Fibroblast of peridontal ligament (primary cell): ENCODE measurements at regions not wholly inside any gene's neighbourhood (a gene's known extent, or its start where the extent isn't known, plus 50 kb on each side); places are given as distances from the start of the nearest gene placed in this dataset.
"Not testable (repeated sequence)": the region's sequence is repeated elsewhere in the genome, so short reads cannot be mapped to it uniquely, and the experiment has no call there.

Source experiments
- DNase-seq: peaks from one replicate; pipeline ENCODE4 v3.0.0-alpha.2; 2010; ENCODE audit errors: extremely low read depth

- DNase-seq, result not testable (repeated sequence)
Measured at GRCh38 chr10:3317553-3318479, 145.2 kb upstream of the PITRM1 start.

DNA sequence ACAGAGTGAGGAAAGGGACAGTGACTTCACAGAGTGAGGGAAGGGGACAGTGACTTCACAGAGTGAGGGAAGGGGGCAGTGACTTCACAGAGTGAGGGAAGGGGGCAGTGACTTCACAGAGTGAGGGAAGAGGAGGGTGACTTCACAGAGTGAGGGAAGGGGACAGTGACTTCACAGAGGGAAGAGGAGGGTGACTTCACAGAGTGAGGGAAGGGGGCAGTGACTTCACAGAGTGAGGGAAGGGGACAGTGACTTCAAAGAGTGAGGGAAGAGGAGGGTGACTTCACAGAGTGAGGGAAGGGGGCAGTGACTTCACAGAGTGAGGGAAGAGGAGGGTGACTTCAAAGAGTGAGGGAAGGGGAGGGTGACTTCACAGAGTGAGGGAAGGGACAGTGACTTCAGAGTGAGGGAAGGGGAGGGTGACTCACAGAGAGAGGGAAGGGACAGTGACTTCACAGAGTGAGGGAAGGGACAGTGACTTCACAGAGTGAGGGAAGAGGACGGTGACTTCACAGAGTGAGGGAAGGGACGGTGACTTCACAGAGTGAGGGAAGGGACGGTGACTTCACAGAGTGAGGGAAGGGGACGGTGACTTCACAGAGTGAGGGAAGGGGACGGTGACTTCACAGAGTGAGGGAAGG is 142.0 kb upstream of the PITRM1 start:
- DNase-seq, result not testable (repeated sequence)

DNA sequence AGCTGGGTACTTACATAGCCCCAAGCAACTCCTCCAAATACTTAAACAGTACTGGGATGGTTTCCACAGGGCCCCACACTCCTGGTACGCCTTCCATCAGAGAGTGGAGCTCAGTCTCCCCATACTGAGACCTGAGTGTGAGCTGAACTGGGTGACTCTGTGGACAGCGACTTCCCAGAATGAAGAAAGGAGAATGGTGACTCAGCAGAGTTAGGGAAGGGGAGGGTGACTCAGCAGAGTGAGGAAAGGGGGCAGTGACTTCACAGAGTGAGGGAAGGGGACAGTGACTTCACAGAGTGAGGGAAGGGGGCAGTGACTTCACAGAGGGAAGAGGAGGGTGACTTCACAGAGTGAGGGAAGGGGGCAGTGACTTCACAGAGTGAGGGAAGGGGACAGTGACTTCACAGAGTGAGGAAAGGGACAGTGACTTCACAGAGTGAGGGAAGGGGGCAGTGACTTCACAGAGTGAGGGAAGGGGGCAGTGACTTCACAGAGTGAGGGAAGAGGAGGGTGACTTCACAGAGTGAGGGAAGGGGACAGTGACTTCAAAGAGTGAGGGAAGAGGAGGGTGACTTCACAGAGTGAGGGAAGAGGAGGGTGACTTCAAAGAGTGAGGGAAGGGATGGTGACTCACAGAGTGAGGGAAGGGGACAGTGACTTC is 141.3 kb upstream of the PITRM1 start:
- peak; percentile 68 for DNase-seq

DNA sequence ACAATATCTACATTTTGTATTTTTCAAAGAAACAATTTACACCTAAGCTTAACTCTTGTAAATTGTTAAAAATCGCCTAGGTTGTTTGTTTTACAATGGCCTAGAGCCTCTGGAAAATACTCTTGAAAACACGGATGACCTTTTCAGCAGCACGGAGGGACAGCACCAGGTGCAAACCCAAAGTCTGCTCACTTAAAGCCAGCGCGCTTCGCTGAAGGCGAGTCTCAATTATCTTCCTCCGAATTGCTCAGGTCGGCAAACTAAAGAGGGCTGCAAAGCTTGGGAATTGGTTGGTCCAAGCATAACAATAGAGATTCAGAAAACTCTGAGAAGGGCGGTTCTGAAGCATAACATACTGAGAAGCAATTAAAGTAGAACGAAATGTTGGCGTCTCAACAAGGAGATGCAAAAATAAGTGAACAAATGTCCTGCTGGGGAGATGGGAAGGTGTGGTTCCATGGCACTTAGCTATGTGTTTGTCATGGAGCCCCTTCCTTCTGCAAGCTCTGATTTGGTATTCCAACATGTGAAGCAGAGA is 139.9 kb upstream of the PITRM1 start:
- DNase-seq, result no peak

- no peak for DNase-seq
Measured at GRCh38 chr10:3310016-3310784, 137.6 kb upstream of the PITRM1 start.

DNA sequence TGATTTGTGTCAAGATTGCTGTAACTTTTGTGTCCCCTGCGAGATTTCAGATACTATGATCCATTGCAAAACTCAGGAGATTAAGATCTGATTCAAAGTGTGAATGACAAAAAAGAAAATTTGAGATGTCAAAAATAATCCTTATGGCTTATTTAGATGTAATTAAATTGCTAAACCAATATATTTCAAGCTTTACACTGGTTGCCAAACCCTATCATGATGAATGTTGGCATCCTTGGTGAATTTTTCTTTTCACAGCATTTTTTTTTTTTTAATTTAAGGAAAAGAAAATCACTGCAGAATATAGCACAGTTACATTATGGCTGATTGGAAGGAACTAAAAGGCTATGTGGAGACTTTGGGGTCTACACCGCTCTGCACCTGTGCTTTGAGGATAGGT is 133.5 kb upstream of the PITRM1 start:
- DNase-seq, result no peak

GRCh38 chr10:3295582-3296151 is 123.1 kb upstream of the PITRM1 start:
- DNase-seq, result no peak

- no peak for DNase-seq
Measured at GRCh38 chr10:3294919-3295581, 122.5 kb upstream of the PITRM1 start.

DNA sequence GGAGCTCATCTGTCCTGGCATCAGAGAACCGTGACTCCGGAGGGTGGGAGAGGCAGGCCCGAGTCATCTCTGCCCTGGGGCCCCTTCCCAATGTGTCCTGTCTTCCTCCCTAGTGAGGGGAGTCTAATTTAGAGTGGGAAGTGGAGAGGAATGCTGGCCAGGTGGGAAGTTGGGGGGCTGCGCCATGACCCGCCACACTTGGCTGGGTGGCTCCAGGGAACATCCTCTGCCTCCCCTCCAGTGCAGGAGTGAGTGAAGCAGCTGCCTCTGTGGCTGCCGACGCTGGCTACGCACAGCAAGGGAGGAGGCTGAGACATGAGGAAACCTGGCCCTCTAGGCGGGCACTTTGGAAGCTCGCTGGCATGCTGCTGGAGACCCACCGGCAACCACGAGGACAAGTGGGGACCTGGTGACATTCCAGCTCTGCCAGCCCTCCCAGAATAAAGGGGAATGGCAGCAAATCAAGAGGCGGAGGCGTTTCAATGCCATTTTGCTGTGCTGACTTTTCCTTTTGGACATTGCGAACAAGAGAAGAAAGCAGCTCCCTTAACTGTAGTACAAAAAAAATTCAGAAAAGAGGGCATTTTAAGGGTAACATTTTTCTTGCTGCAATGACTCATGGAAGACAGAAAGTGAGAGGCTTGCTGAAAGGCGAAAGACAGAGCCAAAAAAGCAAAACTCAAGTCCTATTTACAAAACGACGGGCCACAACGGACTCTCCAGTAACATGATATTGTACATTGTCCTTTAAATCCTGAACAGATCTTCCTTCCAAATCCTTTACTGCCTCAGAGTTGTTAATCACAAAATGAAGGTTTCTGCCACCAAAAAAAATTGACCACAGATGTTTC is 121.2 kb upstream of the PITRM1 start:
- DNase-seq, result peak; percentile 88

DNA sequence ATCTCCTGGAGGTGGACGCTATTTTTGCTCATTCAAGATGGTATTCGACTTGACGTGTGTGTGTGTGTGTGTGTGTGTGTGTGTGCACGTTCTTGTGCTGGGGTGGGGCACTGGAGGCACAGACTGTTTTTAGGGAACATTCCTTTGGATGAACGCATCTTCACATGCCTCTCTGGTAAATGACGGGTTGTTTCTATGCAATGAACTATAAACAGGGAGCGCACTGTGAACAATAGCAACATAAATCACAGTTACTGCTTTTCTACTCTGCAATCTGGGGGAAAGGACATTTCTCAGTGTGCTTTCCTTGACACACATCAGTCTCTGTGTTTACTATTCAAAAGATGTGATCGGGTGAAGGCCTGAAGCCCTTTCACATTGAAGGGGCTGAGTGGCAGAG is 120.1 kb upstream of the PITRM1 start:
- peak; percentile 78 for DNase-seq

DNA sequence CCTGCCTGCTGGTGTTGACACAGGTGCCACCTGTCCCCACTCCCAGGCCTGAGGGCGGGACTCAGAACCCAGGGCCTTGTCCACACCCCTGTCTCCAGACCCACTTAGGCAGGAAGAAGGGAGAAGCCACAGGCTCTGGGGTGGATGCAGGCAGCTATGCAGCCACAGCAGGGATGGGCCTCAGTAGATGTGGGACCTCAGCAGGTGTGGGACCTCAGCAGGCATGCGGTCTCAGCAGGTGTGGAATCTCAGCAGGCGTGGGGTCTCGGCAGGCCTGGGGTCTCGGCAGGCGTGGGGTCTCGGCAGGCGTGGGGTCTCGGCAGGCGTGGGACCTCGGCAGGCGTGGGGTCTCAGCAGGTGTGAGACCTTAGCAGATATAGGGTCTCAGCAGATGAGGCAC is 118.0 kb upstream of the PITRM1 start:
- no peak for DNase-seq

- DNase-seq, result no peak
Measured at GRCh38 chr10:3287572-3288445, 115.2 kb upstream of the PITRM1 start.

DNA sequence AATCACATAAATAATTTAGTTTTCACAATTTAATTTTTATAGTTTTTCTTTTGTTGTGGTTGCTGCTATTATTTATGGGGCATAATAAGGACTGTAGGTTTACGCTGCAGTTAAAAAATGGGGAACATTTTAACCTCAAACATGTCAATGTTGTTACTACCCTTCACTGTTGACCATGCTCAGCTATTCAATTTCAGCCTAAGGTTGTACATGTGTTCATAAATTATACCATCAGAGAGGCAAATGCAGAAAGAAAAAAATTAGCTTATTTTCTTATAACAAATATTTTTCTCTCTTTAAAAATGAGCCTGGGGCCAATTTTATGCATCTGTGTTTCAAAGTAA is 110.1 kb upstream of the PITRM1 start:
- no peak for DNase-seq

DNA sequence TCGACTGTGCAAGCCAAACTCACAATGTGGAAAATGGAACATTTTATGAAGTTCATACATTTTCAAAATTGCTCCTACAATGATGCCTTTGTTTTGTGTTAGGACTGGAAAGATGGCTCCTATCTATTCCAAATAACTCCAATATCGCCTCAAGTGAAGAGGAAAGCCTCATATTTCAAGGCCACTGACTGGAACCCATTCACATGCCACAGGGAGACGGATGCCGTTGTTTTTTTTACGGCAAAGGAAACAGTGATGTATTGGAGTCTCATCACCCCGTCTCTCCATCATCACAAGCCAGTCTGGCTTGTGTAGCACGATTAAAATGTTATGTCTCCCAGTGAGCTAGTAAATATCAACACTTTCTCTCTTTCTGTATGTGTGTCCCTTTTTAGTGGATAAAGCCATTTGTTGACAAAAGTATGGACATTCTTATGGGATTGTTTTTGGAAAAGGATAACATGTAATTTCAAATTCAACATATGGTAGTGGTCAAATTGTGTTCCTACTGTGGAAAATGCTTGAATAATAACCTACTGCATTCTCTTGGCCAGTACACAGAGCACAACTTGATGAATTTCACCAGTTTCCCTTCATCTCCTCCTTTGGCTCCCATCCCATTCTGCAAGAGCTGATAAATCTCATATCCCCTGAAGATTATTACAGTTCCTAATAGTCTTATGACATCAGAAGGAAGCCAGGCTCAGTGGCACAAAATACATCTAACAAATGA is 109.5 kb upstream of the PITRM1 start:
- no peak for DNase-seq

GRCh38 chr10:3278771-3279170 is 106.2 kb upstream of the PITRM1 start:
- no peak for DNase-seq

DNA sequence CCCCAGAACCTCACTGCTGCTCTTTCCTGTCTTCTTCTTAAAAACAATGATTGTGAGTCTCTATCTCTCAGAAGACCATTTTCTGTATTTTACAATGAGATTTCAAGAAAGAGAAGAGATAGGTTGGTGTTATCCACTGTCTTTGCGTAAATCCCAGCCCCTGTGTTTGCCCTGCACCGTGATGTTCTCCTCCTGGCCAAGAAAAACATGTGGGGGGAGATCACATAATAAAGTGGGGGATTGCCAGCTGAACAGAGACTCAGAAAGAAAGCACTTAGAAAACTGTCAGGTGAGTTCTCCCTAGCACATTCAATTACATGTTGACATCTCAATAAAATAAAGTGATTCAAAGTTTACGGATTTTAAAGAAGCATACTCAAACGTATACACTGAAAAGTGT is 105.0 kb upstream of the PITRM1 start:
- DNase-seq, result no peak

- no peak for DNase-seq
Measured at GRCh38 chr10:3274414-3274813, 101.8 kb upstream of the PITRM1 start.

DNA sequence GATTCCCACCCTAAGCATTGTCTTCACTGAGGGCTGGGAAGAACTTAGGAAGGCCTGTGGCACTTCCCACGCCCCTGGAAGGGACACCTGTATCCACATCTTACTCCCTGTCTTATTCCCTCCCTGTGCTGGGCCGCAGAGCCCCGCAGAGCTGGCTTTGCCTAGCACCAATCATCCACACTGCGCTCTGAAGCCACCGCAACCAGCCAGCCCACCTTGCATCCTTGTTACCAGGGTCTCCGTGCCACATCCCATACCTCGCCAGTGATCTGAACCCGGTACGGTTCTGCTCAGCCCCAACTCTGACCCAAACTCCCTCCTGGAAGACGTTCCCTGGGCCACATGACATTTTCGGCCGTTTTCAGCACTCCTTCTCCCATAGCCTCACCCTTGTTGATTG is 101.4 kb upstream of the PITRM1 start:
- DNase-seq, result no peak
